ENCODE measurements at regions not wholly inside any gene's neighbourhood (a gene's known extent, or its start where the extent isn't known, plus 50 kb on each side); places are given as distances from the start of the nearest gene placed in this dataset.

DNA sequence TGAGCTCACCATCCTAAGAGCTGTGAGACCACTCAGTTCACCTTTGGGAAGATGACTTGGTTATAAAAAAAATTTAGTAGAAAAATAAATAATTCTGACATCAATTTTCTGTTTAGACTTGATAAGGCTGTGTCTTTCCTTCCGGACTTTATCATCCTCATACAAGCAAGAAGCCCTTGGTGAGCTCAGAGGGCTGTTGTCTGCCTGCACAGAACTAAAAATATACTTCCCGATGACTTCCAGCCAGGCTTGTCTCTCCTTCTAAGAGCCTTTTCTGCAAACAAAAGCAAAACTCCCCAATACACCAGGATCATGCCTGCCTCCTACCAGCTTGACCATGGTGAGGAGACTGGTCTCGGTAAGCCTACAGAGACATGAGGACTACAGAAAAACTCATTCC, 58.3 kb upstream of the PHOX2B start:
- TF ChIP-seq, protein P1, sequence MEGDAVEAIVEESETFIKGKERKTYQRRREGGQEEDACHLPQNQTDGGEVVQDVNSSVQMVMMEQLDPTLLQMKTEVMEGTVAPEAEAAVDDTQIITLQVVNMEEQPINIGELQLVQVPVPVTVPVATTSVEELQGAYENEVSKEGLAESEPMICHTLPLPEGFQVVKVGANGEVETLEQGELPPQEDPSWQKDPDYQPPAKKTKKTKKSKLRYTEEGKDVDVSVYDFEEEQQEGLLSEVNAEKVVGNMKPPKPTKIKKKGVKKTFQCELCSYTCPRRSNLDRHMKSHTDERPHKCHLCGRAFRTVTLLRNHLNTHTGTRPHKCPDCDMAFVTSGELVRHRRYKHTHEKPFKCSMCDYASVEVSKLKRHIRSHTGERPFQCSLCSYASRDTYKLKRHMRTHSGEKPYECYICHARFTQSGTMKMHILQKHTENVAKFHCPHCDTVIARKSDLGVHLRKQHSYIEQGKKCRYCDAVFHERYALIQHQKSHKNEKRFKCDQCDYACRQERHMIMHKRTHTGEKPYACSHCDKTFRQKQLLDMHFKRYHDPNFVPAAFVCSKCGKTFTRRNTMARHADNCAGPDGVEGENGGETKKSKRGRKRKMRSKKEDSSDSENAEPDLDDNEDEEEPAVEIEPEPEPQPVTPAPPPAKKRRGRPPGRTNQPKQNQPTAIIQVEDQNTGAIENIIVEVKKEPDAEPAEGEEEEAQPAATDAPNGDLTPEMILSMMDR (IDR thresholded peaks at IDR 0.05), result no peak
- TF ChIP-seq SIN3A (IDR thresholded peaks at IDR 0.05; ENCODE audit: borderline replicate concordance, insufficient read depth, low read depth, low read length), result no peak
- TF ChIP-seq TCF7L2 (IDR thresholded peaks at IDR 0.05; ENCODE audit: low read depth, low read length), result no peak
- TF ChIP-seq POLR2AphosphoS5 (IDR thresholded peaks at IDR 0.05; ENCODE audit: low read depth, low read length), result no peak
- TF ChIP-seq, protein P2, sequence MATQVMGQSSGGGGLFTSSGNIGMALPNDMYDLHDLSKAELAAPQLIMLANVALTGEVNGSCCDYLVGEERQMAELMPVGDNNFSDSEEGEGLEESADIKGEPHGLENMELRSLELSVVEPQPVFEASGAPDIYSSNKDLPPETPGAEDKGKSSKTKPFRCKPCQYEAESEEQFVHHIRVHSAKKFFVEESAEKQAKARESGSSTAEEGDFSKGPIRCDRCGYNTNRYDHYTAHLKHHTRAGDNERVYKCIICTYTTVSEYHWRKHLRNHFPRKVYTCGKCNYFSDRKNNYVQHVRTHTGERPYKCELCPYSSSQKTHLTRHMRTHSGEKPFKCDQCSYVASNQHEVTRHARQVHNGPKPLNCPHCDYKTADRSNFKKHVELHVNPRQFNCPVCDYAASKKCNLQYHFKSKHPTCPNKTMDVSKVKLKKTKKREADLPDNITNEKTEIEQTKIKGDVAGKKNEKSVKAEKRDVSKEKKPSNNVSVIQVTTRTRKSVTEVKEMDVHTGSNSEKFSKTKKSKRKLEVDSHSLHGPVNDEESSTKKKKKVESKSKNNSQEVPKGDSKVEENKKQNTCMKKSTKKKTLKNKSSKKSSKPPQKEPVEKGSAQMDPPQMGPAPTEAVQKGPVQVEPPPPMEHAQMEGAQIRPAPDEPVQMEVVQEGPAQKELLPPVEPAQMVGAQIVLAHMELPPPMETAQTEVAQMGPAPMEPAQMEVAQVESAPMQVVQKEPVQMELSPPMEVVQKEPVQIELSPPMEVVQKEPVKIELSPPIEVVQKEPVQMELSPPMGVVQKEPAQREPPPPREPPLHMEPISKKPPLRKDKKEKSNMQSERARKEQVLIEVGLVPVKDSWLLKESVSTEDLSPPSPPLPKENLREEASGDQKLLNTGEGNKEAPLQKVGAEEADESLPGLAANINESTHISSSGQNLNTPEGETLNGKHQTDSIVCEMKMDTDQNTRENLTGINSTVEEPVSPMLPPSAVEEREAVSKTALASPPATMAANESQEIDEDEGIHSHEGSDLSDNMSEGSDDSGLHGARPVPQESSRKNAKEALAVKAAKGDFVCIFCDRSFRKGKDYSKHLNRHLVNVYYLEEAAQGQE (IDR thresholded peaks at IDR 0.05; ENCODE audit: insufficient read depth in 1 of 2, low read depth in 2 of 2, low read length in 1 of 2), result no peak

All from Panc1 (cell line).